ENCODE measurements at regions not wholly inside any gene's neighbourhood (a gene's known extent, or its start where the extent isn't known, plus 50 kb on each side); places are given as distances from the start of the nearest gene placed in this dataset.

DNA sequence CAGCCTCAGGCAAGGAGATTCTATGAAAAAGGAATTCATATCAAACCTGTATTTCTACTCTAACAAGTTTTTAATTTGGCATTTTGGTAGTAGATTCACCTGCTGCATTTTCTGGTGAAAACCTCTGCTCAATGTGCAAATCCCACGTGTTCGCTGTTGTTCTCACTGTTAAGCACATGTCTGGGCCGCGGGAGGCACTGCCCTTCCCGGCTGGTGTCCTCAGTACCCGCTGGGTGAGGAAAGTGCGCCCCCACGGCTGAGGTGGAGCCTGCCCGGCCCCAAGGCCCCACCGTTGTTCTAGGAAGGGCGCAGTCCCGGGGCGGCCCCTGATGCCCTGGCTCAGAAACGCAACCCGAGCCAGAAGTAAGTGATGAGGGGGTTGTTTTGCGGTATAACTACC, 193.4 kb upstream of the VWC2 start:
- Histone ChIP-seq H4K20me1 (ENCODE audit: insufficient read depth) (no peaks in the 10 kb centered on the region), H3K36me3 (ENCODE audit: low read depth) (no peaks in the 10 kb centered on the region), H3K9me3 (ENCODE audit: insufficient read depth, low read depth) (no peaks in the 10 kb centered on the region), H3K4me1 (replicated peaks; ENCODE audit: insufficient read depth) (no peaks in the 10 kb centered on the region), H2AFZ (no peak overlapping the region), H3K4me2 (no peak overlapping the region), H3K9me2 (ENCODE audit: insufficient read depth) (no peaks in the 10 kb centered on the region), H3K79me2 (ENCODE audit: low read depth) (no peaks in the 10 kb centered on the region), H3K4me3 (no peak overlapping the region), H3K27ac (no peak overlapping the region), H3F3A (ENCODE audit: insufficient read depth, low read depth) (no peaks in the 10 kb centered on the region), H3K27me3 (ENCODE audit: insufficient read depth, low read depth) (peaks cover 16% of the 10 kb centered on the region; the same call in 1 of the 2 replicates)
- no TSS peak for BruUV-seq (replicated peaks)
- intact Hi-C loops (cut with micrococcal nuclease; ENCODE audit: unreplicated experiment): no loop called here
- CTCF ChIA-PET: no interaction called here
- POLR2A ChIA-PET (ENCODE audit: unreplicated experiment): no interaction called here
- DNase-seq: no peak
- TF ChIP-seq, protein P1, sequence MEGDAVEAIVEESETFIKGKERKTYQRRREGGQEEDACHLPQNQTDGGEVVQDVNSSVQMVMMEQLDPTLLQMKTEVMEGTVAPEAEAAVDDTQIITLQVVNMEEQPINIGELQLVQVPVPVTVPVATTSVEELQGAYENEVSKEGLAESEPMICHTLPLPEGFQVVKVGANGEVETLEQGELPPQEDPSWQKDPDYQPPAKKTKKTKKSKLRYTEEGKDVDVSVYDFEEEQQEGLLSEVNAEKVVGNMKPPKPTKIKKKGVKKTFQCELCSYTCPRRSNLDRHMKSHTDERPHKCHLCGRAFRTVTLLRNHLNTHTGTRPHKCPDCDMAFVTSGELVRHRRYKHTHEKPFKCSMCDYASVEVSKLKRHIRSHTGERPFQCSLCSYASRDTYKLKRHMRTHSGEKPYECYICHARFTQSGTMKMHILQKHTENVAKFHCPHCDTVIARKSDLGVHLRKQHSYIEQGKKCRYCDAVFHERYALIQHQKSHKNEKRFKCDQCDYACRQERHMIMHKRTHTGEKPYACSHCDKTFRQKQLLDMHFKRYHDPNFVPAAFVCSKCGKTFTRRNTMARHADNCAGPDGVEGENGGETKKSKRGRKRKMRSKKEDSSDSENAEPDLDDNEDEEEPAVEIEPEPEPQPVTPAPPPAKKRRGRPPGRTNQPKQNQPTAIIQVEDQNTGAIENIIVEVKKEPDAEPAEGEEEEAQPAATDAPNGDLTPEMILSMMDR (conservative IDR thresholded peaks at IDR 0.05): no peak
- TF ChIP-seq EZH2 (IDR thresholded peaks at IDR 0.05; ENCODE audit: low read depth): no peak

- H3K79me2 ChIP-seq (ENCODE audit: low read depth): no peaks in the 10 kb centered on the region
- no peaks in the 10 kb centered on the region for H3K36me3 ChIP-seq (ENCODE audit: low read depth)
- no peaks in the 10 kb centered on the region for H3F3A ChIP-seq (ENCODE audit: insufficient read depth, low read depth)
- no peak overlapping the region for H3K4me3 ChIP-seq
- no peaks in the 10 kb centered on the region for H3K9me3 ChIP-seq (ENCODE audit: insufficient read depth, low read depth)
- BruUV-seq (replicated peaks): no TSS peak
- ChIA-PET CTCF (no interaction called here), POLR2A (ENCODE audit: unreplicated experiment) (no interaction called here)
- DNase-seq: no peak
- no peaks in the 10 kb centered on the region for H3K4me1 ChIP-seq (replicated peaks; ENCODE audit: insufficient read depth)
- H3K9me2 ChIP-seq (ENCODE audit: insufficient read depth): no peaks in the 10 kb centered on the region
- H4K20me1 ChIP-seq (ENCODE audit: insufficient read depth): no peaks in the 10 kb centered on the region
- TF ChIP-seq, protein P1 (conservative IDR thresholded peaks at IDR 0.05): no peak
- no peak for TF ChIP-seq EZH2 (IDR thresholded peaks at IDR 0.05; ENCODE audit: low read depth)
- no peak overlapping the region for H3K27ac ChIP-seq
- intact Hi-C loops (cut with micrococcal nuclease; ENCODE audit: unreplicated experiment): no loop called here
- H2AFZ ChIP-seq: no peak overlapping the region
- peaks cover 16% of the 10 kb centered on the region; the same call in 1 of the 2 replicates for H3K27me3 ChIP-seq (ENCODE audit: insufficient read depth, low read depth)
- H3K4me2 ChIP-seq: no peak overlapping the region
Measured at GRCh38 chr7:49580761-49581160, 192.7 kb upstream of the VWC2 start.

DNA sequence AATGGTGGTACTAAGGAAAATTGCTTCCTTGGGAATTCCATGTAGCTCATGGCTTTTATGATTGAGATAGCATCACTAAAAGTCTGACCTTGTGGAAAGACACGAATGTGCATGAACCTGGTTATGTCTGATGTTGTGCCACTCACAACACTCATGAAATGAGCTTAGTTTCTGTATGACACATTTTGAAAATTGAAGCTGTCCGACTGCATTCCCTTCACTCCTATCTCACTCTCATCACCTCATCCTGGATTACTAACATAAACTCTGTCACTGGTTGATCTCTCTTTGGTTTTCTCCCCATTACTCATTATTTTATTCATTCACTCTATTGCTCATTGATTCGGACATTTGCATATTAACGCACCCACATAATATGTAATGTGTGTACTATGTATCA, 190.0 kb upstream of the VWC2 start:
- Histone ChIP-seq H3K36me3 (ENCODE audit: low read depth) (no peaks in the 10 kb centered on the region), H4K20me1 (ENCODE audit: insufficient read depth) (no peaks in the 10 kb centered on the region), H3K4me2 (no peak overlapping the region), H3K27ac (no peak overlapping the region), H3K27me3 (ENCODE audit: insufficient read depth, low read depth) (peaks cover 16% of the 10 kb centered on the region; the same call in 1 of the 2 replicates), H3K9me2 (ENCODE audit: insufficient read depth) (no peaks in the 10 kb centered on the region), H3F3A (ENCODE audit: insufficient read depth, low read depth) (no peaks in the 10 kb centered on the region), H3K4me3 (no peak overlapping the region), H3K9me3 (ENCODE audit: insufficient read depth, low read depth) (no peaks in the 10 kb centered on the region), H2AFZ (no peak overlapping the region), H3K79me2 (ENCODE audit: low read depth) (no peaks in the 10 kb centered on the region), H3K4me1 (replicated peaks; ENCODE audit: insufficient read depth) (no peaks in the 10 kb centered on the region)
- POLR2A ChIA-PET (ENCODE audit: unreplicated experiment): no interaction called here
- TF ChIP-seq, protein P1 (conservative IDR thresholded peaks at IDR 0.05): no peak
- no peak for TF ChIP-seq EZH2 (IDR thresholded peaks at IDR 0.05; ENCODE audit: low read depth)
- BruUV-seq (replicated peaks): no TSS peak
- CTCF ChIA-PET: no interaction called here
- intact Hi-C loops (cut with micrococcal nuclease; ENCODE audit: unreplicated experiment): no loop called here
- no peak for DNase-seq

Data from PC-9 (cell line).